GM23338 (cell line): ENCODE measurements at regions not wholly inside any gene's neighbourhood (a gene's known extent, or its start where the extent isn't known, plus 50 kb on each side); places are given as distances from the start of the nearest gene placed in this dataset.

Experiments
- ATAC-seq: fragments of 200-7000 bp; cut with Tn5 transposase; 3 replicates; pipeline ENCODE4 v1.9.1; 2020
- DNase-seq: peaks from one replicate; pipeline ENCODE4 v3.0.0-alpha.2; 2015; ENCODE audit warnings: low spot score
- H2AFZ ChIP-seq: fragments of 200-600 bp; sonication (generic); 2 replicates; pipeline ENCODE4 v1.8.0; 2016; ENCODE audit warnings: antibody characterized with exemption, mild to moderate bottlenecking, moderate library complexity
- H3F3A ChIP-seq: fragments of 200-600 bp; sonication (generic); replicated peaks from 2 replicates; pipeline ENCODE4 v1.8.0; 2017; ENCODE audit warnings: antibody characterized with exemption, mixed run types, low read depth
- H3K27ac ChIP-seq: fragments of 200-600 bp; sonication (generic); 2 replicates; pipeline ENCODE4 v1.6.1; 2016; ENCODE audit warnings: low read depth
- H3K27me3 ChIP-seq: fragments of 200-600 bp; sonication (generic); 2 replicates; pipeline ENCODE4 v1.8.0; 2016; ENCODE audit warnings: mild to moderate bottlenecking, mixed run types, moderate library complexity; ENCODE audit not compliant: insufficient read depth
- H3K36me3 ChIP-seq: fragments of 200-600 bp; sonication (generic); 2 replicates; pipeline ENCODE4 v1.8.0; 2016; ENCODE audit warnings: mild to moderate bottlenecking; ENCODE audit not compliant: insufficient read depth
- H3K4me1 ChIP-seq: fragments of 200-600 bp; sonication (generic); 2 replicates; pipeline ENCODE4 v1.8.0; 2016; ENCODE audit warnings: mild to moderate bottlenecking, moderate library complexity; ENCODE audit not compliant: insufficient read depth
- H3K4me2 ChIP-seq: fragments of 200-600 bp; sonication (generic); 2 replicates; pipeline ENCODE4 v1.7.1; 2017; ENCODE audit warnings: mixed run types
- H3K4me3 ChIP-seq: fragments of 200-600 bp; sonication (generic); 2 replicates; pipeline ENCODE4 v1.6.1; 2016; ENCODE audit warnings: mixed run types
- H3K79me2 ChIP-seq: fragments of 200-600 bp; sonication (generic); replicated peaks from 2 replicates; pipeline ENCODE4 v1.8.0; 2017; ENCODE audit warnings: mild to moderate bottlenecking; ENCODE audit not compliant: insufficient read depth
- H3K9me2 ChIP-seq: fragments of 200-600 bp; sonication (generic); 2 replicates; pipeline ENCODE4 v1.8.0; 2017; ENCODE audit not compliant: insufficient read depth
- H4K20me1 ChIP-seq: fragments of 200-600 bp; sonication (generic); replicated peaks from 2 replicates; pipeline ENCODE4 v1.8.0; 2017; ENCODE audit warnings: mild to moderate bottlenecking; ENCODE audit not compliant: insufficient read depth
- H3K27ac Mint-ChIP-seq: 2 replicates; pipeline ENCODE4 v1.8.0; 2020; ENCODE audit warnings: inconsistent platforms, mild to moderate bottlenecking, moderate library complexity, mixed read lengths
- H3K27me3 Mint-ChIP-seq: 3 replicates; pipeline ENCODE4 v1.8.0; 2022; ENCODE audit warnings: low read depth, mild to moderate bottlenecking, moderate library complexity, mixed read lengths, inconsistent platforms; ENCODE audit not compliant: insufficient read depth, poor library complexity
- H3K36me3 Mint-ChIP-seq: 3 replicates; pipeline ENCODE4 v1.8.0; 2021; ENCODE audit warnings: low read depth, mild to moderate bottlenecking, inconsistent platforms, moderate library complexity, mixed read lengths
- H3K4me1 Mint-ChIP-seq: 3 replicates; pipeline ENCODE4 v1.8.0; 2020; ENCODE audit warnings: mild to moderate bottlenecking, inconsistent platforms, mixed read lengths
- H3K4me3 Mint-ChIP-seq: 3 replicates; pipeline ENCODE4 v1.8.0; 2021; ENCODE audit warnings: moderate library complexity, mild to moderate bottlenecking, inconsistent platforms, mixed read lengths
- H3K9me3 Mint-ChIP-seq: 3 replicates; pipeline ENCODE4 v1.8.0; 2020; ENCODE audit warnings: moderate library complexity, mild to moderate bottlenecking, inconsistent platforms, mixed read lengths
- CREB1 ChIP-seq: fragments of 250-450 bp; sonication (Bioruptor Pico); IDR thresholded peaks from 2 replicates; pipeline ENCODE4 v1.5.0; 2020; ENCODE audit warnings: low read depth, mild to moderate bottlenecking, moderate library complexity
- EZH2 ChIP-seq: fragments of 200-600 bp; sonication (generic); IDR thresholded peaks from one replicate; pipeline ENCODE4 v1.8.0; 2017; ENCODE audit warnings: antibody characterized with exemption, mild to moderate bottlenecking, low read depth; ENCODE audit not compliant: unreplicated experiment
- EZH2phosphoT487 ChIP-seq: fragments of 200-600 bp; sonication (generic); IDR thresholded peaks from one replicate; pipeline ENCODE4 v1.8.1; 2018; ENCODE audit warnings: antibody characterized with exemption; ENCODE audit not compliant: unreplicated experiment
- NANOG ChIP-seq: IDR thresholded peaks from 2 replicates; pipeline ENCODE4 v1.6.1; 2016; ENCODE audit warnings: antibody characterized with exemption, borderline replicate concordance
- POLR2AphosphoS5 ChIP-seq: IDR thresholded peaks from 2 replicates; pipeline ENCODE4 v1.6.1; 2016; ENCODE audit warnings: antibody characterized with exemption, low read depth
- STAT1 ChIP-seq: IDR thresholded peaks from one replicate; pipeline ENCODE4 v1.6.1; 2016; ENCODE audit warnings: antibody characterized with exemption; ENCODE audit not compliant: unreplicated experiment
- ZNF114 ChIP-seq: fragments of 250-450 bp; sonication (Bioruptor Pico); IDR thresholded peaks from 2 replicates; pipeline ENCODE4 v1.5.0; 2020; ENCODE audit warnings: mild to moderate bottlenecking, moderate library complexity
- ZNF331 ChIP-seq: fragments of 250-450 bp; sonication (Bioruptor Pico); IDR thresholded peaks from 2 replicates; pipeline ENCODE4 v1.5.0; 2020; ENCODE audit warnings: low read depth, mild to moderate bottlenecking, moderate library complexity
- TF ChIP-seq, protein P1 (sequence below): fragments of 250-450 bp; sonication (Bioruptor Pico); IDR thresholded peaks from 2 replicates; pipeline ENCODE4 v1.5.0; 2020; ENCODE audit warnings: mild to moderate bottlenecking, moderate library complexity
- TF ChIP-seq, protein P2 (sequence below), 2 experiments: fragments of 200-600 bp in 1 of 2; sonication (generic) in 1 of 2; conservative IDR thresholded peaks; 2 replicates each; pipeline versions ENCODE4 v1.5.1 to v1.6.1; 2016 to 2017; ENCODE audit warnings: antibody characterized with exemption in 2 of 2, low read depth in 2 of 2, mild to moderate bottlenecking in 2 of 2, moderate library complexity in 1 of 2

DNA sequence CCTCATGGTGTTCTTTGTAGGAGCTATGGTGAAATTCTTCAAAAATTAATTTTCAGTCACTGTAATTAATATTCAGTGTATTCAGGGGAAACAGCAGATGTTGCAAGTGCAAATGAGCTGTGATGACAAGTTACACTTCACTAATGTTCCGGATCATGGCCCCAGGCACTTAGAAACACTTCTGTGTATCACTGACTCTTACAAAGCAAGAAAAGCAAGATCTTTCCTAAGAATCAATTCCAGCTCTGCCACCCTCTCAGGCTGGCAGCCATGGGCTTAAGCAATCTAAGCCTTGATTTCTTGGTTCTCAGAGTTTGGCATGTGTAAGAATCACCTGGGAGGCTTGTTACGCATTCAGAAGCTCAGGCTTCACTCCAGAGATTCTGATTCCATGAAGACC lies 78.0 kb downstream of the MARCHF4 start (continued):
- TF ChIP-seq EZH2, result no peak
- TF ChIP-seq STAT1, result no peak
- TF ChIP-seq EZH2phosphoT487, result no peak

DNA sequence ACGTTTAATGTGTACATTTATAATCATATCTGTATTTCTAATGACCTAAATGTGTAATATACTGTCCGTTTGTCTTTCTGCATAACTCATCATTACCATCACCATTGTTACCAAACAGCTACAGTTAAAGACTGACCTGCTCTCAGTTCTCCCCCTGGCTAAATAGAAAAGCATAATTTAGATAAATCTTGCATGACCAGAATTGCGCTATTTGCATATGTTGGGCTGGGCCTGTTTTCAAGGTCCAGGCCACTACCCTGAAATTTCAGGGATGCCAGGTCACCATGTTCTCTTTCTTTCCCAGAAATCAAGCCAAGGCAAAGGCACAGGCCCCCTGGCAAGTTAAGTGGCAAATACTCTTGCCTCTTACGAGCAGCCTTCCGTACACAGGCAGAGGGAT lies 78.4 kb downstream of the MARCHF4 start:
- Histone ChIP-seq H3K27me3 (no peaks in the 10 kb centered on the region), H3K79me2 (no peaks in the 10 kb centered on the region), H3K9me2 (no peaks in the 10 kb centered on the region), H3K4me2 (no peak overlapping the region), H4K20me1 (no peaks in the 10 kb centered on the region), H3K36me3 (no peaks in the 10 kb centered on the region), H3F3A (no peaks in the 10 kb centered on the region), H3K27ac (no peak overlapping the region), H2AFZ (no peak overlapping the region), H3K4me1 (peaks cover 6% of the 10 kb centered on the region; the same call in 1 of the 2 replicates), H3K4me3 (no peak overlapping the region)
- DNase-seq, result no peak
- peaks cover 9% of the 10 kb centered on the region for H3K4me1 Mint-ChIP-seq
- H3K27ac Mint-ChIP-seq, result no peak overlapping the region
- H3K9me3 Mint-ChIP-seq, result no peaks in the 10 kb centered on the region
- H3K36me3 Mint-ChIP-seq, result no peaks in the 10 kb centered on the region
- H3K4me3 Mint-ChIP-seq, result no peak overlapping the region
- TF ChIP-seq ZNF114 (CRISPR knock-in tag) (no peak), NANOG (no peak), EZH2 (no peak), ZNF331 (CRISPR knock-in tag) (no peak), STAT1 (no peak), POLR2AphosphoS5 (no peak), EZH2phosphoT487 (no peak), CREB1 (no peak)
- TF ChIP-seq, protein P1, sequence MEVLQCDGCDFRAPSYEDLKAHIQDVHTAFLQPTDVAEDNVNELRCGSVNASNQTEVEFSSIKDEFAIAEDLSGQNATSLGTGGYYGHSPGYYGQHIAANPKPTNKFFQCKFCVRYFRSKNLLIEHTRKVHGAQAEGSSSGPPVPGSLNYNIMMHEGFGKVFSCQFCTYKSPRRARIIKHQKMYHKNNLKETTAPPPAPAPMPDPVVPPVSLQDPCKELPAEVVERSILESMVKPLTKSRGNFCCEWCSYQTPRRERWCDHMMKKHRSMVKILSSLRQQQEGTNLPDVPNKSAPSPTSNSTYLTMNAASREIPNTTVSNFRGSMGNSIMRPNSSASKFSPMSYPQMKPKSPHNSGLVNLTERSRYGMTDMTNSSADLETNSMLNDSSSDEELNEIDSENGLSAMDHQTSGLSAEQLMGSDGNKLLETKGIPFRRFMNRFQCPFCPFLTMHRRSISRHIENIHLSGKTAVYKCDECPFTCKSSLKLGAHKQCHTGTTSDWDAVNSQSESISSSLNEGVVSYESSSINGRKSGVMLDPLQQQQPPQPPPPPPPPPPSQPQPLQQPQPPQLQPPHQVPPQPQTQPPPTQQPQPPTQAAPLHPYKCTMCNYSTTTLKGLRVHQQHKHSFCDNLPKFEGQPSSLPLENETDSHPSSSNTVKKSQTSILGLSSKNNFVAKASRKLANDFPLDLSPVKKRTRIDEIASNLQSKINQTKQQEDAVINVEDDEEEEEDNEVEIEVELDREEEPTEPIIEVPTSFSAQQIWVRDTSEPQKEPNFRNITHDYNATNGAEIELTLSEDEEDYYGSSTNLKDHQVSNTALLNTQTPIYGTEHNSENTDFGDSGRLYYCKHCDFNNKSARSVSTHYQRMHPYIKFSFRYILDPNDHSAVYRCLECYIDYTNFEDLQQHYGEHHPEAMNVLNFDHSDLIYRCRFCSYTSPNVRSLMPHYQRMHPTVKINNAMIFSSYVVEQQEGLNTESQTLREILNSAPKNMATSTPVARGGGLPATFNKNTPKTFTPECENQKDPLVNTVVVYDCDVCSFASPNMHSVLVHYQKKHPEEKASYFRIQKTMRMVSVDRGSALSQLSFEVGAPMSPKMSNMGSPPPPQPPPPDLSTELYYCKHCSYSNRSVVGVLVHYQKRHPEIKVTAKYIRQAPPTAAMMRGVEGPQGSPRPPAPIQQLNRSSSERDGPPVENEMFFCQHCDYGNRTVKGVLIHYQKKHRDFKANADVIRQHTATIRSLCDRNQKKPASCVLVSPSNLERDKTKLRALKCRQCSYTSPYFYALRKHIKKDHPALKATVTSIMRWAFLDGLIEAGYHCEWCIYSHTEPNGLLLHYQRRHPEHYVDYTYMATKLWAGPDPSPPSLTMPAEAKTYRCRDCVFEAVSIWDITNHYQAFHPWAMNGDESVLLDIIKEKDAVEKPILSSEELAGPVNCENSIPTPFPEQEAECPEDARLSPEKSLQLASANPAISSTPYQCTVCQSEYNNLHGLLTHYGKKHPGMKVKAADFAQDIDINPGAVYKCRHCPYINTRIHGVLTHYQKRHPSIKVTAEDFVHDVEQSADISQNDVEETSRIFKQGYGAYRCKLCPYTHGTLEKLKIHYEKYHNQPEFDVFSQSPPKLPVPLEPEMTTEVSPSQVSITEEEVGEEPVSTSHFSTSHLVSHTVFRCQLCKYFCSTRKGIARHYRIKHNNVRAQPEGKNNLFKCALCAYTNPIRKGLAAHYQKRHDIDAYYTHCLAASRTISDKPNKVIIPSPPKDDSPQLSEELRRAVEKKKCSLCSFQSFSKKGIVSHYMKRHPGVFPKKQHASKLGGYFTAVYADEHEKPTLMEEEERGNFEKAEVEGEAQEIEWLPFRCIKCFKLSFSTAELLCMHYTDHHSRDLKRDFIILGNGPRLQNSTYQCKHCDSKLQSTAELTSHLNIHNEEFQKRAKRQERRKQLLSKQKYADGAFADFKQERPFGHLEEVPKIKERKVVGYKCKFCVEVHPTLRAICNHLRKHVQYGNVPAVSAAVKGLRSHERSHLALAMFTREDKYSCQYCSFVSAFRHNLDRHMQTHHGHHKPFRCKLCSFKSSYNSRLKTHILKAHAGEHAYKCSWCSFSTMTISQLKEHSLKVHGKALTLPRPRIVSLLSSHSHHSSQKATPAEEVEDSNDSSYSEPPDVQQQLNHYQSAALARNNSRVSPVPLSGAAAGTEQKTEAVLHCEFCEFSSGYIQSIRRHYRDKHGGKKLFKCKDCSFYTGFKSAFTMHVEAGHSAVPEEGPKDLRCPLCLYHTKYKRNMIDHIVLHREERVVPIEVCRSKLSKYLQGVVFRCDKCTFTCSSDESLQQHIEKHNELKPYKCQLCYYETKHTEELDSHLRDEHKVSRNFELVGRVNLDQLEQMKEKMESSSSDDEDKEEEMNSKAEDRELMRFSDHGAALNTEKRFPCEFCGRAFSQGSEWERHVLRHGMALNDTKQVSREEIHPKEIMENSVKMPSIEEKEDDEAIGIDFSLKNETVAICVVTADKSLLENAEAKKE (CRISPR knock-in tag), result no peak
- TF ChIP-seq, protein P2, sequence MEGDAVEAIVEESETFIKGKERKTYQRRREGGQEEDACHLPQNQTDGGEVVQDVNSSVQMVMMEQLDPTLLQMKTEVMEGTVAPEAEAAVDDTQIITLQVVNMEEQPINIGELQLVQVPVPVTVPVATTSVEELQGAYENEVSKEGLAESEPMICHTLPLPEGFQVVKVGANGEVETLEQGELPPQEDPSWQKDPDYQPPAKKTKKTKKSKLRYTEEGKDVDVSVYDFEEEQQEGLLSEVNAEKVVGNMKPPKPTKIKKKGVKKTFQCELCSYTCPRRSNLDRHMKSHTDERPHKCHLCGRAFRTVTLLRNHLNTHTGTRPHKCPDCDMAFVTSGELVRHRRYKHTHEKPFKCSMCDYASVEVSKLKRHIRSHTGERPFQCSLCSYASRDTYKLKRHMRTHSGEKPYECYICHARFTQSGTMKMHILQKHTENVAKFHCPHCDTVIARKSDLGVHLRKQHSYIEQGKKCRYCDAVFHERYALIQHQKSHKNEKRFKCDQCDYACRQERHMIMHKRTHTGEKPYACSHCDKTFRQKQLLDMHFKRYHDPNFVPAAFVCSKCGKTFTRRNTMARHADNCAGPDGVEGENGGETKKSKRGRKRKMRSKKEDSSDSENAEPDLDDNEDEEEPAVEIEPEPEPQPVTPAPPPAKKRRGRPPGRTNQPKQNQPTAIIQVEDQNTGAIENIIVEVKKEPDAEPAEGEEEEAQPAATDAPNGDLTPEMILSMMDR (conservative IDR thresholded peaks at IDR 0.05; ENCODE audit: low read depth in 2 of 2), result no peak
- peaks cover 7% of the 10 kb centered on the region for H3K27me3 Mint-ChIP-seq
- ATAC-seq, result no peak
